Prostate gland (tissue), 2 donors: ENCODE measurements at regions not wholly inside any gene's neighbourhood (a gene's known extent, or its start where the extent isn't known, plus 50 kb on each side); places are given as distances from the start of the nearest gene placed in this dataset.
A peak's percentile ranks its signal among the peaks of the same experiment; 100 is the strongest.

Experiments used
- DNase-seq: peaks from one replicate; pipeline ENCODE4 v3.0.0-alpha.2; 2019; ENCODE audit warnings: low spot score
- H3K27ac ChIP-seq, 2 donors: fragments of 200-600 bp; sonication (generic); 2 replicates each; pipeline ENCODE4 v1.5.1; 2017 to 2019
- H3K27me3 ChIP-seq: fragments of 200-600 bp; sonication (generic); replicated peaks from 2 replicates; pipeline ENCODE4 v1.5.1; 2019; ENCODE audit not compliant: insufficient read depth
- H3K36me3 ChIP-seq, 2 donors: fragments of 200-600 bp; sonication (generic); 1 replicate in 1 of 2; 2 replicates in 1 of 2; pipeline versions ENCODE4 v1.5.1 to v1.8.1; 2017 to 2019
- H3K4me1 ChIP-seq: fragments of 200-600 bp; sonication (generic); replicated peaks from 2 replicates; pipeline ENCODE4 v1.5.1; 2019
- H3K4me3 ChIP-seq, 2 donors: fragments of 200-600 bp; sonication (generic); 2 replicates each; pipeline ENCODE4 v1.5.1; 2017 to 2019
- H3K9me3 ChIP-seq: fragments of 200-600 bp; sonication (generic); 2 replicates; pipeline ENCODE4 v1.5.1; 2017
- CTCF ChIP-seq, 4 experiments: fragments of 200-600 bp in 2 of 4; fragments of 450-650 bp in 2 of 4; sonication (generic) in 2 of 4; IDR thresholded peaks; 1 replicate in 3 of 4; 2 replicates in 1 of 4; pipeline ENCODE4 v1.5.1; 2016 to 2019; ENCODE audit warnings: antibody characterized with exemption in 4 of 4, mild to moderate bottlenecking in 2 of 4, moderate library complexity in 2 of 4
- POLR2A ChIP-seq: fragments of 450-650 bp; IDR thresholded peaks from one replicate; pipeline ENCODE4 v1.6.1; 2016; ENCODE audit warnings: antibody characterized with exemption, mild to moderate bottlenecking
- POLR2AphosphoS5 ChIP-seq: sonication (generic); formaldehyde crosslinking; IDR thresholded peaks from one replicate; pipeline ENCODE4 v1.6.1; 2017; ENCODE audit warnings: antibody characterized with exemption
- WGBS: methylation state at CpG from one replicate; pipeline ENCODE4 v1.1.5; 2018; 5-methylcytosine and 5-hydroxymethylcytosine counted together
- intact Hi-C: fragments of 100-400 bp; cut with DNase I; formaldehyde crosslinking; loops from one replicate; pipeline ENCODE4 v1.14.2; 2022

- Histone ChIP-seq H3K4me1 (no peaks in the 10 kb centered on the region), H3K27me3 (no peaks in the 10 kb centered on the region), H3K4me3 (no peak overlapping the region), H3K36me3 (no peaks in the 10 kb centered on the region), H3K9me3 (no peaks in the 10 kb centered on the region), H3K27ac (no peak overlapping the region)
- WGBS, result 71% methylated on average over 1 of the region's 1 CpG
- no peak for TF ChIP-seq POLR2A
- no peak for TF ChIP-seq CTCF (IDR thresholded peaks at IDR 0.05)
- TF ChIP-seq POLR2AphosphoS5, result no peak
- intact Hi-C loops, result loop anchor here (10.0 kb wide), 1 partner anchor 146 kb away; no protein-coding TSS in a partner anchor
- DNase-seq, result no peak
Measured at GRCh38 chr7:116439005-116439404, 60.5 kb upstream of the CAV2 start.

GRCh38 chr7:116439841-116440549, 59.5 kb upstream of the CAV2 start:
- Histone ChIP-seq H3K36me3 (no peaks in the 10 kb centered on the region), H3K9me3 (no peaks in the 10 kb centered on the region), H3K4me3 (no peak overlapping the region), H3K4me1 (no peaks in the 10 kb centered on the region), H3K27ac (no peak overlapping the region), H3K27me3 (no peaks in the 10 kb centered on the region)
- intact Hi-C loops, result loop anchor here (10.0 kb wide), 2 partner anchors 85 to 145 kb away; partner anchors contain the start of gene CAV1
- 79% methylated on average over 4 of the region's 4 CpGs for WGBS
- no peak for DNase-seq
- TF ChIP-seq POLR2A (no peak), CTCF (IDR thresholded peaks at IDR 0.05) (no peak)

GRCh38 chr7:116441534-116441933, 58.0 kb upstream of the CAV2 start:
- H3K9me3 ChIP-seq, result no peaks in the 10 kb centered on the region
- no peaks in the 10 kb centered on the region for H3K36me3 ChIP-seq
- H3K27ac ChIP-seq, result no peak overlapping the region
- DNase-seq, result no peak
- H3K4me1 ChIP-seq, result no peaks in the 10 kb centered on the region
- 74% methylated on average over 4 of the region's 4 CpGs for WGBS
- no peaks in the 10 kb centered on the region for H3K27me3 ChIP-seq
- intact Hi-C loops, result loop anchor here (10.0 kb wide), 1 partner anchor 83 kb away; the partner anchor contains the start of gene CAV1
- H3K4me3 ChIP-seq, result no peak overlapping the region
- TF ChIP-seq POLR2AphosphoS5, result no peak
- no peak for TF ChIP-seq CTCF (IDR thresholded peaks at IDR 0.05)
- no peak for TF ChIP-seq POLR2A

- H3K9me3 ChIP-seq, result no peaks in the 10 kb centered on the region
- 50% methylated on average over 1 of the region's 1 CpG for WGBS
- H3K27ac ChIP-seq, result no peak overlapping the region
- H3K4me3 ChIP-seq, result no peak overlapping the region
- H3K4me1 ChIP-seq, result no peaks in the 10 kb centered on the region
- no peaks in the 10 kb centered on the region for H3K36me3 ChIP-seq
- no peak for DNase-seq
- H3K27me3 ChIP-seq, result no peaks in the 10 kb centered on the region
- intact Hi-C loops, result loop anchor here (10.0 kb wide), 1 partner anchor 82 kb away; the partner anchor contains the start of gene CAV1
- peak; percentile 12 for TF ChIP-seq POLR2AphosphoS5
- no peak for TF ChIP-seq CTCF (IDR thresholded peaks at IDR 0.05)
Measured at GRCh38 chr7:116443101-116443523, 56.4 kb upstream of the CAV2 start.

GRCh38 chr7:116443646-116444045, 55.9 kb upstream of the CAV2 start:
- H3K27me3 ChIP-seq, result no peaks in the 10 kb centered on the region
- no peaks in the 10 kb centered on the region for H3K4me1 ChIP-seq
- intact Hi-C loops, result loop anchor here (10.0 kb wide), 1 partner anchor 81 kb away; the partner anchor contains the start of gene CAV1
- no peak overlapping the region for H3K27ac ChIP-seq
- no peaks in the 10 kb centered on the region for H3K9me3 ChIP-seq
- DNase-seq, result no peak
- 71% methylated on average over 3 of the region's 3 CpGs for WGBS
- H3K4me3 ChIP-seq, result no peak overlapping the region
- TF ChIP-seq POLR2AphosphoS5, result no peak
- TF ChIP-seq CTCF (IDR thresholded peaks at IDR 0.05), result no peak
- TF ChIP-seq POLR2A, result no peak
- H3K36me3 ChIP-seq, result no peaks in the 10 kb centered on the region
